GM19043 (cell line): ENCODE measurements at regions not wholly inside any gene's neighbourhood (a gene's known extent, or its start where the extent isn't known, plus 50 kb on each side); places are given as distances from the start of the nearest gene placed in this dataset.

Source experiments
- ATAC-seq: cut with Tn5 transposase; IDR thresholded peaks from one replicate; pipeline ENCODE4 v1.9.1; 2021; ENCODE audit warnings: low read depth; ENCODE audit not compliant: unreplicated experiment

- no peak for ATAC-seq
These were observed 671.5 kb downstream of the MED13L start for GRCh38 chr12:115606040-115606439.

- ATAC-seq, result no peak
These were observed 678.4 kb downstream of the MED13L start for GRCh38 chr12:115598871-115599811.

- ATAC-seq, result no peak
These were observed 680.3 kb downstream of the MED13L start for GRCh38 chr12:115597157-115597712.

- ATAC-seq, result no peak
These were observed 689.4 kb downstream of the MED13L start for GRCh38 chr12:115588131-115588530.

GRCh38 chr12:115584156-115584555 lies 693.3 kb downstream of the MED13L start:
- no peak for ATAC-seq

DNA sequence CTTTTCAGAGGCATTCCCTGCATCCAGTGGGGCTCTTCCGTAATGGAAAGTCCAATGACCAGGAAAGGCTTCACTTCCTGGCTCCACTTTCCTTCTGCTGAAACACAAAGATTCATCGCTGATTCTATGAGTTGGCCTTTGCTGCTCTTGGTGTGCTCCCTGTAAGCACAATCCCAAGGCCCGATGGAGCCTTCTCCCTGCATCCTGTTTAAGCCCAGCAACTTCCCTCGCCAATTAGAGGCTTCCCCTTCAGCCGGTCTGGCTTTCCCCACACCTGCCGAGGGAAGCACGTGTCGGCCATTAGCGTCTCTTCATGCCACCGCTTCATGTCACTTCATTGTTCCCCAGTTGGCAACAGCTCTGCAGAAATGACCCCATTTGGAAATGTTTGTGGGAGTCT lies 693.9 kb downstream of the MED13L start:
- ATAC-seq, result no peak

DNA sequence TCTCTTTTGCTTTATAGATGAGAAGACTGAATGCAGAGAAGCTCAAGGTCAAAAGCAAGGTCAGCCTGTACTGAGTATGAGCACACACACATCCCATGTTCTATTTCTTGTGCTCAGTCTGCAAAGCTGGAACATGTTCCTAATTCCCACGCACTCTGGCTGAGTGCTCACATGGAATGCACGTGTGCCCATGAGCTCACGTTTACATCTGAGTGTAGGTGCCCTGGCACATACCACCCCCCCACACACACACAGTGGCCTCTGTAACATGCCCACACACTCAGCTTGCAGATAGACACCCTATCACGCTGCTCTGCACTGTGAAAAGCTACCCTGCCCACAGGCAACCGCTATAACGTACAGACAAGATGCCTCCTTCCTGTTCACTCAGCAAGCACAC lies 700.1 kb downstream of the MED13L start:
- ATAC-seq, result no peak

DNA sequence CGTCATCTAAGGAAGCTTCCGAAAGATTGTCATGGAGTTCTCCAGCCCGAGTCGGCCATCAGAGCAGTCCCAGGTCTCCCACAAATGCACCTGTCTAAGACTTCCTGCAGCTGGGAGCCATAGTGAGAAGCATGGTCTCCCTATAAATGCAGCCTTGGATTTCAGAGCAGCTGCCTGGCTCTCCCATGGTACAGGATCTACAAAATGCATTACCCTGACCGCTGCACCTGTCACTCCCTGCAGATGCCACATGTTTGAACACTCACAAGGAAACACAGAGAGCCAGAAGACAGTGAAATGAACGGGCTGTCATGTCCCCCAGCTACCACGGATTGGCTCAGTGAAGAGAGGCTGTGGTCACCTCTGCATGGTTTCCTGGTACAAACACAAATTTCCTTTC lies 702.7 kb downstream of the MED13L start:
- ATAC-seq, result no peak

- no peak for ATAC-seq
These were observed 705.1 kb downstream of the MED13L start for GRCh38 chr12:115572440-115572839.

DNA sequence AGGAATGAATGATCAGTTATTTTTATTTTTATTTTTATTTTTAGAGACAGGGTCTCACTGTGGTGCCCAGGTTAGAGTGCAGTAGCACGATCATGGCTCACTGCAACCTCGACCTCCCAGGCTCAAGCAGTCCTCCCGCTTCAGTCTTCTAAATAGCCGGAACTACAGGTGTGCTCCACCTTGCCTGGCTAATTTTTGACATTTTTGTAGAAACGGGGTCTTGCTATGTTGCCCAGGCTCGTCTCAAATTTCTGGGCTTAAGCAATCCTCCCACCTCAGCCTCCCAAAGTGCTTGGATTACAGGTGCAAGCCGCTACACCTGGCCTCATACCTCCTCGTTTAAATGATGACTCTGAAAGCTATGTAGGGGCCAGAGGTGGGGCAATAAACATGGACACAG lies 706.0 kb downstream of the MED13L start:
- ATAC-seq, result no peak

- ATAC-seq, result no peak
These were observed 706.5 kb downstream of the MED13L start for GRCh38 chr12:115571027-115571426.

GRCh38 chr12:115570069-115570777 lies 707.3 kb downstream of the MED13L start:
- ATAC-seq, result no peak

- no peak for ATAC-seq
These were observed 708.0 kb downstream of the MED13L start for GRCh38 chr12:115569345-115570068.

DNA sequence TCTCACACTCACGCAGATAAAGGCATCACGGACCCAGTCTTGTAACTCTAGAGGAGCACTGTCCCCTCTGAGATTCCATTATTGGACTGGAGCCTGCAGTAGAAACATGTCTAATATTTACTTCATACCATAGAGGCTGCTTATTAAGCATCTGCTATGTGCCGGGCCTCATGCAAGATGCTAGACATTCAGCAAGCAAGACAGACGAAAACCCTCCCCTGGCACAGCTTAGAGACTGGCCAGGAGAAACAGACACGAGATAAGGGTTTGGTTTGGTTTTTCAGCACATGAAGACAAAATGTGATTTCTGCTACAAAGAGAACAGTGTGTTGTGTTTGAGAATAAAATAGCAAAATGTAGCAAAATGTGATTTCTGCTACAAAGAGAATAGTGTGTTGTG lies 719.2 kb downstream of the MED13L start:
- ATAC-seq, result no peak

- ATAC-seq, result no peak
These were observed 723.9 kb downstream of the MED13L start for GRCh38 chr12:115553622-115554021.

DNA sequence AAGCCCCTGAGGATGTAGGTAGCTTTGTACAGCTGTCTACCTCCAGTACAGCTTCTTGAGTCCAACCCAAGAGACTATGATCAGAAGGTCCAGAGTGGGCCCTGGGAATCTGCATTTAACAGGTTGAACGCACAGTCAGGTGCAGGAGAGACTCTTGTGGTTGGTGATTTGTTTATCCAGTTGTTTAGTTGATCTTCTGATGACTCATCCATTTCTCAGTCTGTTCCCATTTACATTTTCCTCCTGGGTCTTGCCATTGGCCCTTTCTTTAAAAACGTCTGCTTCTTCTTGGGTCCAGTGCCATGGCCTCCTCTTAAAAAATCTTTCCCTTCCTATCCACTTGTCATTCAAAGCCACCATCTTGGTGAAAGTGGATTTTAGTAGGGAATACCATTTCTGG lies 734.2 kb downstream of the MED13L start:
- no peak for ATAC-seq

- no peak for ATAC-seq
These were observed 734.8 kb downstream of the MED13L start for GRCh38 chr12:115542656-115543055.

- ATAC-seq, result no peak
These were observed 735.5 kb downstream of the MED13L start for GRCh38 chr12:115541891-115542421.

GRCh38 chr12:115528466-115528865 lies 749.0 kb downstream of the MED13L start:
- ATAC-seq, result no peak

GRCh38 chr12:115521771-115522409 lies 755.6 kb downstream of the MED13L start:
- no peak for ATAC-seq
